ENCODE measurements at regions not wholly inside any gene's neighbourhood (a gene's known extent, or its start where the extent isn't known, plus 50 kb on each side); places are given as distances from the start of the nearest gene placed in this dataset.

GRCh38 chr4:111537871-111538270, 607.4 kb upstream of the FAM241A start:
- no peaks in the 10 kb centered on the region for H3K9me2 ChIP-seq (replicated peaks; ENCODE audit: insufficient read depth, low read length)
- H3K4me2 ChIP-seq (ENCODE audit: low read depth, low read length, poor library complexity, severe bottlenecking), result no peak overlapping the region
- H2AFZ ChIP-seq (ENCODE audit: low read depth, low read length, severe bottlenecking), result no peak overlapping the region
- no peaks in the 10 kb centered on the region for H3K27me3 ChIP-seq (ENCODE audit: low read length)
- H3F3A ChIP-seq (ENCODE audit: insufficient read depth), result no peaks in the 10 kb centered on the region
- H3K9me3 ChIP-seq (ENCODE audit: insufficient read depth, low read length), result no peaks in the 10 kb centered on the region
- no peaks in the 10 kb centered on the region for H3K36me3 ChIP-seq (ENCODE audit: low read length)
- no peak overlapping the region for H3K4me3 ChIP-seq (ENCODE audit: insufficient read depth, low read length, poor library complexity, severe bottlenecking)
- H3K27ac ChIP-seq (ENCODE audit: low read depth, low read length), result no peak overlapping the region
- H3K9ac ChIP-seq (ENCODE audit: low read length), result no peak overlapping the region
- TF ChIP-seq CTCF (IDR thresholded peaks at IDR 0.05; ENCODE audit: insufficient read depth, low read length, poor library complexity, severe bottlenecking), result no peak
- no peak for TF ChIP-seq EZH2phosphoT487 (conservative IDR thresholded peaks at IDR 0.05; ENCODE audit: low read length)
- no peaks in the 10 kb centered on the region for H4K20me1 ChIP-seq (ENCODE audit: low read depth, low read length)
- H3K79me2 ChIP-seq (ENCODE audit: insufficient read depth, low read length), result no peaks in the 10 kb centered on the region

- no peak overlapping the region for H3K9ac ChIP-seq (ENCODE audit: low read length)
- H3K27ac ChIP-seq (ENCODE audit: low read depth, low read length), result no peak overlapping the region
- no peaks in the 10 kb centered on the region for H3K36me3 ChIP-seq (ENCODE audit: low read length)
- H2AFZ ChIP-seq (ENCODE audit: low read depth, low read length, severe bottlenecking), result no peak overlapping the region
- H4K20me1 ChIP-seq (ENCODE audit: low read depth, low read length), result no peaks in the 10 kb centered on the region
- no peaks in the 10 kb centered on the region for H3F3A ChIP-seq (ENCODE audit: insufficient read depth)
- H3K9me2 ChIP-seq (replicated peaks; ENCODE audit: insufficient read depth, low read length), result no peaks in the 10 kb centered on the region
- H3K9me3 ChIP-seq (ENCODE audit: insufficient read depth, low read length), result no peaks in the 10 kb centered on the region
- H3K4me2 ChIP-seq (ENCODE audit: low read depth, low read length, poor library complexity, severe bottlenecking), result no peak overlapping the region
- TF ChIP-seq EZH2phosphoT487 (conservative IDR thresholded peaks at IDR 0.05; ENCODE audit: low read length) (no peak), CTCF (IDR thresholded peaks at IDR 0.05; ENCODE audit: insufficient read depth, low read length, poor library complexity, severe bottlenecking) (no peak)
- H3K27me3 ChIP-seq (ENCODE audit: low read length), result no peaks in the 10 kb centered on the region
- no peaks in the 10 kb centered on the region for H3K79me2 ChIP-seq (ENCODE audit: insufficient read depth, low read length)
- H3K4me3 ChIP-seq (ENCODE audit: insufficient read depth, low read length, poor library complexity, severe bottlenecking), result no peak overlapping the region
Observed at GRCh38 chr4:111540671-111541070, 604.6 kb upstream of the FAM241A start.

GRCh38 chr4:111542056-111542455, 603.2 kb upstream of the FAM241A start:
- no peaks in the 10 kb centered on the region for H3K36me3 ChIP-seq (ENCODE audit: low read length)
- H3K79me2 ChIP-seq (ENCODE audit: insufficient read depth, low read length), result no peaks in the 10 kb centered on the region
- H3K27ac ChIP-seq (ENCODE audit: low read depth, low read length), result no peak overlapping the region
- no peak overlapping the region for H3K4me3 ChIP-seq (ENCODE audit: insufficient read depth, low read length, poor library complexity, severe bottlenecking)
- H3K9me3 ChIP-seq (ENCODE audit: insufficient read depth, low read length), result no peaks in the 10 kb centered on the region
- no peak overlapping the region for H3K9ac ChIP-seq (ENCODE audit: low read length)
- no peaks in the 10 kb centered on the region for H4K20me1 ChIP-seq (ENCODE audit: low read depth, low read length)
- H3K9me2 ChIP-seq (replicated peaks; ENCODE audit: insufficient read depth, low read length), result no peaks in the 10 kb centered on the region
- no peaks in the 10 kb centered on the region for H3F3A ChIP-seq (ENCODE audit: insufficient read depth)
- TF ChIP-seq CTCF (IDR thresholded peaks at IDR 0.05; ENCODE audit: insufficient read depth, low read length, poor library complexity, severe bottlenecking) (no peak), EZH2phosphoT487 (conservative IDR thresholded peaks at IDR 0.05; ENCODE audit: low read length) (no peak)
- H3K27me3 ChIP-seq (ENCODE audit: low read length), result no peaks in the 10 kb centered on the region
- no peak overlapping the region for H2AFZ ChIP-seq (ENCODE audit: low read depth, low read length, severe bottlenecking)
- no peak overlapping the region for H3K4me2 ChIP-seq (ENCODE audit: low read depth, low read length, poor library complexity, severe bottlenecking)
